ENCODE measurements at regions not wholly inside any gene's neighbourhood (a gene's known extent, or its start where the extent isn't known, plus 50 kb on each side); places are given as distances from the start of the nearest gene placed in this dataset.
A peak's percentile ranks its signal among the peaks of the same experiment; 100 is the strongest.

GRCh38 chr5:117691081-117691870 lies 1116.7 kb upstream of the SEMA6A start:
- no peak for TF ChIP-seq CTCF (IDR thresholded peaks at IDR 0.05; ENCODE audit: control extremely low read depth, extremely low read depth)
- no peaks in the 10 kb centered on the region for H3K9me3 ChIP-seq (ENCODE audit: control insufficient read depth in 4 of 4, insufficient read depth in 3 of 4, low read length in 3 of 4)
- peaks cover 0 to 14% (median 0%) of the 10 kb centered on the region in 5 donors for H3K4me1 ChIP-seq (ENCODE audit: control insufficient read depth in 5 of 5, insufficient read depth in 5 of 5, low read length in 5 of 5)
- DNase-seq = peak in 2 of 3 donors; percentile 70 to 85
- 78 to 83% methylated on average over 5 of the region's 5 CpGs for WGBS, 2 donors
- no peak overlapping the region for H3K27ac ChIP-seq (ENCODE audit: low read depth in 1 of 2, low read length in 1 of 2)
- H3K9ac ChIP-seq (ENCODE audit: insufficient read depth in 1 of 2, low read length in 2 of 2) = no peak overlapping the region
- ATAC-seq (ENCODE audit: insufficient read depth, low FRiP score) = no peak
- H3K4me3 ChIP-seq = no peak overlapping the region
- no peaks in the 10 kb centered on the region for H3K27me3 ChIP-seq (ENCODE audit: control insufficient read depth in 3 of 3, insufficient read depth in 3 of 3, low read length in 2 of 3)
- no peaks in the 10 kb centered on the region for H3K36me3 ChIP-seq (ENCODE audit: control insufficient read depth in 4 of 4, insufficient read depth in 4 of 4, low read length in 4 of 4)

- no peak for TF ChIP-seq CTCF (IDR thresholded peaks at IDR 0.05; ENCODE audit: control extremely low read depth, extremely low read depth)
- Histone ChIP-seq H3K9me3 (ENCODE audit: control insufficient read depth in 4 of 4, insufficient read depth in 3 of 4, low read length in 3 of 4) (no peaks in the 10 kb centered on the region), H3K9ac (ENCODE audit: insufficient read depth in 1 of 2, low read length in 2 of 2) (no peak overlapping the region), H3K4me1 (ENCODE audit: control insufficient read depth in 5 of 5, insufficient read depth in 5 of 5, low read length in 5 of 5) (peaks cover 0 to 14% (median 0%) of the 10 kb centered on the region in 5 donors), H3K27ac (ENCODE audit: low read depth in 1 of 2, low read length in 1 of 2) (peak overlapping the region in 1 of 2 donors; percentile 47), H3K27me3 (ENCODE audit: control insufficient read depth in 3 of 3, insufficient read depth in 3 of 3, low read length in 2 of 3) (no peaks in the 10 kb centered on the region), H3K4me3 (no peak overlapping the region), H3K36me3 (ENCODE audit: control insufficient read depth in 4 of 4, insufficient read depth in 4 of 4, low read length in 4 of 4) (no peaks in the 10 kb centered on the region)
- ATAC-seq (ENCODE audit: insufficient read depth, low FRiP score) (no peak), DNase-seq (peak in 2 of 3 donors; percentile 39 to 66)
- 65 to 73% methylated on average over 4 of the region's 4 CpGs for WGBS, 2 donors
Observed at GRCh38 chr5:117690612-117691011, 1116.0 kb upstream of the SEMA6A start.

DNA sequence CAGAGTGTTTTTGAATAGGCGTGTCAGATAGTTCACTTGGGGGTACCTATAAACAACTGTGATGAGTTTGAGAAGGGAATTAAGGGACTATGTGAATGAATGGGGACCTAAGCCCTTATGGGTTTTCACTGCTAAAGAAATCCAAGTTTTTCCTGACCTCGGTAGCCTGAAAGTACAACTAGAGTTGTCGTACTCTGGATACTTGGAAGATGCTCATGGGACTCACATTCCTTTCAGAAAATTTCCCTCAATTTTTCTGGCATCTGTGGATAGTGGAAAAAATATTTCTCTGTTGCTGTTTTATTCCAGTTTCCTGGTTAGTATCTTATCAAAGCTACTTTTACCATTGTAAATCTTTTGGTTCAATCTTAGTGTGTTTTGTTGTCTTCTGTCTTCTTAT lies 1112.3 kb upstream of the SEMA6A start:
- no peaks in the 10 kb centered on the region for H3K27me3 ChIP-seq (ENCODE audit: control insufficient read depth in 3 of 3, insufficient read depth in 3 of 3, low read length in 2 of 3)
- no peak overlapping the region for H3K27ac ChIP-seq (ENCODE audit: low read depth in 1 of 2, low read length in 1 of 2)
- TF ChIP-seq CTCF (IDR thresholded peaks at IDR 0.05; ENCODE audit: control extremely low read depth, extremely low read depth) = no peak
- ATAC-seq (ENCODE audit: insufficient read depth, low FRiP score) (no peak), DNase-seq (no peak)
- H3K9ac ChIP-seq (ENCODE audit: insufficient read depth in 1 of 2, low read length in 2 of 2) = no peak overlapping the region
- no peaks in the 10 kb centered on the region for H3K9me3 ChIP-seq (ENCODE audit: control insufficient read depth in 4 of 4, insufficient read depth in 3 of 4, low read length in 3 of 4)
- no peaks in the 10 kb centered on the region for H3K36me3 ChIP-seq (ENCODE audit: control insufficient read depth in 4 of 4, insufficient read depth in 4 of 4, low read length in 4 of 4)
- no peak overlapping the region for H3K4me3 ChIP-seq
- peaks cover 0 to 14% (median 0%) of the 10 kb centered on the region in 5 donors for H3K4me1 ChIP-seq (ENCODE audit: control insufficient read depth in 5 of 5, insufficient read depth in 5 of 5, low read length in 5 of 5)
- 85 to 90% methylated on average over 3 of the region's 3 CpGs for WGBS, 2 donors
